Astrocyte (in vitro differentiated cells and primary cell): ENCODE measurements at regions not wholly inside any gene's neighbourhood (a gene's known extent, or its start where the extent isn't known, plus 50 kb on each side); places are given as distances from the start of the nearest gene placed in this dataset.
"Not testable (repeated sequence)": the region's sequence is repeated elsewhere in the genome, so short reads cannot be mapped to it uniquely, and the experiment has no call there.

Source experiments
- DNase-seq: peaks from one replicate; pipeline ENCODE4 v3.0.0-alpha.2; 2010; ENCODE audit warnings: low read depth
- FAIRE-seq: peaks from 2 replicates; lab custom pipeline; 2011; peaks lifted over from hg19 to GRCh38; lab: Jason Lieb, UNC
- H2AFZ ChIP-seq: 2 replicates; pipeline ENCODE4 v1.6.0; 2012; ENCODE audit warnings: low read depth, low read length, inconsistent platforms
- H3K27ac ChIP-seq: 2 replicates; pipeline ENCODE4 v1.5.1; 2011; ENCODE audit warnings: low read depth, low read length, inconsistent platforms
- H3K27me3 ChIP-seq: 2 replicates; pipeline ENCODE4 v1.6.0; 2011; ENCODE audit warnings: low read length, inconsistent platforms; ENCODE audit not compliant: insufficient read depth
- H3K36me3 ChIP-seq: 2 replicates; pipeline ENCODE4 v1.5.1; 2011; ENCODE audit warnings: low read length, inconsistent platforms; ENCODE audit not compliant: insufficient read depth
- H3K4me1 ChIP-seq: 2 replicates; pipeline ENCODE4 v1.5.1; 2011; ENCODE audit warnings: low read length, inconsistent platforms; ENCODE audit not compliant: insufficient read depth
- H3K4me2 ChIP-seq: 2 replicates; pipeline ENCODE4 v1.6.0; 2012; ENCODE audit warnings: low read length, inconsistent platforms
- H3K4me3 ChIP-seq: 2 replicates; pipeline ENCODE4 v1.5.1; 2011; ENCODE audit warnings: low read depth, mild to moderate bottlenecking, low read length, inconsistent platforms; ENCODE audit not compliant: insufficient read depth
- H3K79me2 ChIP-seq: 2 replicates; pipeline ENCODE4 v1.6.0; 2012; ENCODE audit warnings: mild to moderate bottlenecking, low read length, inconsistent platforms; ENCODE audit not compliant: insufficient read depth
- H3K9ac ChIP-seq: 2 replicates; pipeline ENCODE4 v1.6.0; 2012; ENCODE audit warnings: mild to moderate bottlenecking, low read length, inconsistent platforms
- H3K9me3 ChIP-seq: 2 replicates; pipeline ENCODE4 v1.5.1; 2012; ENCODE audit warnings: low read depth, mild to moderate bottlenecking, low read length, inconsistent platforms; ENCODE audit not compliant: insufficient read depth
- H4K20me1 ChIP-seq: 2 replicates; pipeline ENCODE4 v1.6.0; 2012; ENCODE audit warnings: low read length, inconsistent platforms; ENCODE audit not compliant: insufficient read depth
- H3K27ac Mint-ChIP-seq: one replicate; pipeline ENCODE4 v1.8.0; 2021; ENCODE audit warnings: mild to moderate bottlenecking, mixed read lengths; ENCODE audit not compliant: unreplicated experiment
- H3K27me3 Mint-ChIP-seq: one replicate; pipeline ENCODE4 v1.8.0; 2021; ENCODE audit warnings: low read depth, mixed read lengths; ENCODE audit not compliant: unreplicated experiment
- H3K36me3 Mint-ChIP-seq: one replicate; pipeline ENCODE4 v1.8.0; 2021; ENCODE audit warnings: low read depth, mixed read lengths; ENCODE audit not compliant: unreplicated experiment
- H3K4me1 Mint-ChIP-seq: one replicate; pipeline ENCODE4 v1.8.0; 2021; ENCODE audit warnings: low read depth, mixed read lengths; ENCODE audit not compliant: unreplicated experiment
- H3K4me3 Mint-ChIP-seq: one replicate; pipeline ENCODE4 v1.8.0; 2021; ENCODE audit warnings: mild to moderate bottlenecking, moderate library complexity, mixed read lengths; ENCODE audit not compliant: unreplicated experiment
- H3K9me3 Mint-ChIP-seq: one replicate; pipeline ENCODE4 v1.8.0; 2021; ENCODE audit warnings: mild to moderate bottlenecking, mixed read lengths; ENCODE audit not compliant: unreplicated experiment
- EZH2 ChIP-seq: IDR thresholded peaks from 2 replicates; pipeline ENCODE4 v1.6.1; 2012; ENCODE audit warnings: mild to moderate bottlenecking, low read length, inconsistent platforms; ENCODE audit not compliant: insufficient read depth
- TF ChIP-seq, protein P1 (sequence below): IDR thresholded peaks from 2 replicates; pipeline ENCODE4 v1.5.1; 2011; ENCODE audit warnings: low read depth, mild to moderate bottlenecking, inconsistent platforms, low read length, moderate library complexity; ENCODE audit not compliant: insufficient read depth

DNA sequence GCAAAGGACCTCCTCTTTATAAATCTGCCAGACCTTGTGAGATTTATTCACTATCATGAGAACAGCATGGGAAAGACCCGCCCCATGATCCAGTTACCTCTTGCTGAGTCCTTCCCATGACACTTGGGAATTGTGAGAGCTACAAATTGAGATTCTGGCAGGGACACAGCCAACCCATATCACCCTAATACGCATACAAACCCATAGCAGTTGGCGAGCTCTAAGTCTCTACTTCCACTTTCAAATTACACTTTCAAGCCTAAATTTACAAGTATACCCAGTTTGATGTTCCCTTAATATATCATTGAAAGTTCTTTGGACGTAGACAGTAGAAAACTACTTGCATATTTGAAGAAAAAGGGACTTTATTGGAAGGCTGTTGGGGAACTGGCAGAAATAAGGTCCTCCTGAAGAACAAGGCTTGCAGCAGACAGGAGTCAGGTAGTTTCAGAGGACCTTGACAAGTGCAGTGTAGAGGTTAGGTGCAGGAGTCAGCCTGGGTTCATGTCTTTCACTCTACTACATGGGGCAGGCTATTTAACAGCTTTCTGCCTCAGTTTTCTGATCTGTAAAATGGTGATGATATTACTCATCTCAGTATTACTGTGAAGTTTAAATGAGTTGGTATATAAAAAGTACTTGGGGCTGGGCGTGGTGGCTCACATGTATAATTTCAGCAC is 107.9 kb upstream of the EEF2KMT start:
- TF ChIP-seq EZH2, result no peak
- TF ChIP-seq, protein P1, sequence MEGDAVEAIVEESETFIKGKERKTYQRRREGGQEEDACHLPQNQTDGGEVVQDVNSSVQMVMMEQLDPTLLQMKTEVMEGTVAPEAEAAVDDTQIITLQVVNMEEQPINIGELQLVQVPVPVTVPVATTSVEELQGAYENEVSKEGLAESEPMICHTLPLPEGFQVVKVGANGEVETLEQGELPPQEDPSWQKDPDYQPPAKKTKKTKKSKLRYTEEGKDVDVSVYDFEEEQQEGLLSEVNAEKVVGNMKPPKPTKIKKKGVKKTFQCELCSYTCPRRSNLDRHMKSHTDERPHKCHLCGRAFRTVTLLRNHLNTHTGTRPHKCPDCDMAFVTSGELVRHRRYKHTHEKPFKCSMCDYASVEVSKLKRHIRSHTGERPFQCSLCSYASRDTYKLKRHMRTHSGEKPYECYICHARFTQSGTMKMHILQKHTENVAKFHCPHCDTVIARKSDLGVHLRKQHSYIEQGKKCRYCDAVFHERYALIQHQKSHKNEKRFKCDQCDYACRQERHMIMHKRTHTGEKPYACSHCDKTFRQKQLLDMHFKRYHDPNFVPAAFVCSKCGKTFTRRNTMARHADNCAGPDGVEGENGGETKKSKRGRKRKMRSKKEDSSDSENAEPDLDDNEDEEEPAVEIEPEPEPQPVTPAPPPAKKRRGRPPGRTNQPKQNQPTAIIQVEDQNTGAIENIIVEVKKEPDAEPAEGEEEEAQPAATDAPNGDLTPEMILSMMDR, result no peak
- Mint-ChIP-seq H3K9me3 (peaks cover 6% of the 10 kb centered on the region), H3K36me3 (no peaks in the 10 kb centered on the region), H3K27me3 (peaks cover 4% of the 10 kb centered on the region), H3K4me3 (no peak overlapping the region), H3K4me1 (no peaks in the 10 kb centered on the region), H3K27ac (no peak overlapping the region)
- Histone ChIP-seq H3K4me3 (no peak overlapping the region), H3K27me3 (no peaks in the 10 kb centered on the region), H2AFZ (no peak overlapping the region), H3K79me2 (no peaks in the 10 kb centered on the region), H3K9me3 (no peaks in the 10 kb centered on the region), H3K9ac (no peak overlapping the region), H3K4me1 (no peaks in the 10 kb centered on the region), H4K20me1 (no peaks in the 10 kb centered on the region), H3K4me2 (no peak overlapping the region), H3K27ac (no peak overlapping the region), H3K36me3 (no peaks in the 10 kb centered on the region)
- DNase-seq (no peak), FAIRE-seq (no peak)

DNA sequence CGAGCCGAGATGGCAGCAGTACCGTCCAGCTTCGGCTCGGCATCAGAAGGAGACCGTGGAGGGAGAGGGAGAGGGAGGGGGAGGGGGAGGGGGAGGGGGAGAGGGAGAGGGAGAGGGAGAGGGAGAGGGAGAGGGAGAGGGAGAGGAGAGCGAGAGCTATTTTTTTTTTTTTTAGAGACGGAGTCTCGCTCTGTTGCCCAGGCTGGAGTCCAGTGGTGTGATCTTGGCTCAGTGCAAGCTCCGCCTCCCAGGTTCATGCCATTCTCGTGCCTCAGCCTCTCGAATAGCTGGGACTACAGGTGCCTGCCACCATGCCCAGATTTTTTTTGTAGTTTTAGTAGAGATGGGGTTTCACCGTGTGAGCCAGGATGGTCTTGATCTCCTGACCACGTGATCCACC is 106.1 kb upstream of the EEF2KMT start:
- not testable (repeated sequence) for H3K4me2 ChIP-seq, H3K36me3 Mint-ChIP-seq, H3K9ac ChIP-seq, H3K27me3 Mint-ChIP-seq, H3K4me1 ChIP-seq, H3K27me3 ChIP-seq, H3K27ac Mint-ChIP-seq, FAIRE-seq, DNase-seq, H4K20me1 ChIP-seq, H2AFZ ChIP-seq, H3K9me3 ChIP-seq, H3K9me3 Mint-ChIP-seq, H3K4me3 ChIP-seq, H3K27ac ChIP-seq, H3K4me1 Mint-ChIP-seq, H3K4me3 Mint-ChIP-seq, H3K36me3 ChIP-seq, H3K79me2 ChIP-seq

DNA sequence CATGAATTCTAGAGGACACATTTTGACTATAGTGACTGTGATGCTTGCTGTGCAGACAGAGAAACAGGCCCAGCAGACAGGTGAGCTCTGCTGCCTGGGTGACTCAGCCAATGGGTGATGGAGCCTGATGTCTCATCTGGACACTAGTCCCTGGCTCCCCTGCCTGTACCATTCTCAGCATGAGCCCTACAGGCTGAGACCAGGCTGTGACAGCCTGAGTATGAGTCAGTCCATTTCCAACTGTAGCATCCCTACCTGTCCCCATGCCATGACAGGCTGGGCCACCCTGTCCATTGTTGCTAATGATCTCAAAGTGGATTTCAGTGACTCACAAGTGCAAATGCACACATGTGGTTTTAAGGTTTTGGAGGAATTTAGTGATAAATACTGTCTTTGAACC is 102.5 kb upstream of the EEF2KMT start:
- Histone ChIP-seq H3K9me3 (no peaks in the 10 kb centered on the region), H3K4me3 (no peak overlapping the region), H3K4me2 (no peak overlapping the region), H3K79me2 (no peaks in the 10 kb centered on the region), H3K4me1 (no peaks in the 10 kb centered on the region), H3K9ac (no peak overlapping the region), H2AFZ (no peak overlapping the region), H3K27ac (no peak overlapping the region), H3K36me3 (no peaks in the 10 kb centered on the region), H4K20me1 (no peaks in the 10 kb centered on the region), H3K27me3 (no peaks in the 10 kb centered on the region)
- TF ChIP-seq EZH2, result no peak
- TF ChIP-seq, protein P1, result no peak
- no peaks in the 10 kb centered on the region for H3K4me1 Mint-ChIP-seq
- H3K27ac Mint-ChIP-seq, result no peak overlapping the region
- no peak for DNase-seq
- peaks cover 7% of the 10 kb centered on the region for H3K9me3 Mint-ChIP-seq
- no peaks in the 10 kb centered on the region for H3K36me3 Mint-ChIP-seq
- H3K4me3 Mint-ChIP-seq, result no peak overlapping the region
- FAIRE-seq, result no peak
- peaks cover 14% of the 10 kb centered on the region for H3K27me3 Mint-ChIP-seq
